ENCODE measurements at regions not wholly inside any gene's neighbourhood (a gene's known extent, or its start where the extent isn't known, plus 50 kb on each side); places are given as distances from the start of the nearest gene placed in this dataset.
A peak's percentile ranks its signal among the peaks of the same experiment; 100 is the strongest.
"Not testable (repeated sequence)": the region's sequence is repeated elsewhere in the genome, so short reads cannot be mapped to it uniquely, and the experiment has no call there.

GRCh38 chr15:53133255-53133850 lies 343.2 kb upstream of the ONECUT1 start:
- no peak for DNase-seq (ENCODE audit: low read depth in 2 of 3, low spot score in 1 of 3)

DNA sequence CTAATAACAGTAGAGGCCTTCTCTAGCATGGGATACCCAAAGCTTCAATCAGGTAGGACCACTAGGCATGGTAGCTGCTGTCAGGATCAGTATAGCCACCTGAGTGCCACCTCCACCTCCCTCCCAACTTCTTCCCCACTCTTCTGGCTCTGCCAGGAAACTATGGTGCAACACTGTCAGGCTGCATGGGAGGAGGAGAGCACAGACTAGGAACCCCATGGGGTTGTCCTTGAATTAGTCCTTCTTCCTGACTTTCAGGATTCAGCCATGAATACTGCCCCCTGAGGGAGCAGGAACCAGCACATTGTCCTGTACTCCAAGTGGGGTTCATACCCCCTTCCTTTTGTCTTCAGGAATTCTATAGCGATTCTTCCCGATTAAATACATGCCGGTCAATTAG lies 340.8 kb upstream of the ONECUT1 start:
- DNase-seq (ENCODE audit: low read depth in 2 of 3, low spot score in 1 of 3), result no peak

GRCh38 chr15:53129121-53129904 lies 339.2 kb upstream of the ONECUT1 start:
- no peak for DNase-seq (ENCODE audit: low read depth in 2 of 3, low spot score in 1 of 3)

DNA sequence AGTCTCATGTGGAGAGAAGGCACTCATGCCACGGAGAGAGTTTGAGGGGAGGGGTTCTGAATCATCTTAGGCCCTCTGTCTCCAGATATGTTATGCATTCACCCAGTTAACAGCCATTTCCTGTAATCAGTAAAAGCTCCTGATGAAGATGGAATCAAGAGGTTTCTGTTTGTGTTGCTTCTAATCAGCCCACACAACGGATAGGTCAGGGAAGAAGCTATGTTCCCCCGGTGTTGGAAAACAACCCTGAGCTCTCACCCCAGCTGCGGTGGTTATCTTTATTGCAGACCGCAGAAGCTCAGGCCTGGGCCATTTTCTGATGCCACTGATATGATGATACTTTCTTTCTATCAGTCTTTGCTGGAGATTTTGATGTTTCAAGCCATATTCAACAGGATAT lies 338.5 kb upstream of the ONECUT1 start:
- no peak for DNase-seq (ENCODE audit: low read depth in 2 of 3, low spot score in 1 of 3)

- no peak for DNase-seq (ENCODE audit: low read depth in 2 of 3, low spot score in 1 of 3)
These were observed 336.0 kb upstream of the ONECUT1 start for GRCh38 chr15:53126144-53126543.

GRCh38 chr15:53122818-53123217 lies 332.7 kb upstream of the ONECUT1 start:
- DNase-seq (ENCODE audit: low read depth in 2 of 3, low spot score in 1 of 3), result no peak

DNA sequence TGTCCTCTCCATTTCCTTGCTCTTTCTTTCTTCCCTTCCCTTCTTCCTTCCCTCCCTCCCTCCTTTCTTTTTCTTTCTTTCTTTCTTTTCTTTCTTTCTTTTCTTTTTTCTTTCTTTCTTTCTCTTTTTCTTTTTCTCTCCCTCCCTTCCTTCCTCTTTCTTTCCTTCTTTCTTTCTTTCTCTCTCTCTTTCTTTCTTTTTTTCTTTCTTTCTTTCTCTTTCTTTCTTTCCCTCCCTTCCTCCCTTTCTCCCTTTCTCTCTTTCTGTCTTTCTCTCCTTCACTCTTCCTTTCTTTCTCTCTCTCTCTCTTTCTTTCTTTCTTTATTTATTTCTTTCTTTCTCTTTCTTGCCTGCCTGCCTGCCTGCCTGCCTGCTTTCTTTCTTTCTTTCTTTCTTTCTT lies 326.8 kb upstream of the ONECUT1 start:
- not testable (repeated sequence) for DNase-seq (ENCODE audit: low read depth in 2 of 3, low spot score in 1 of 3)

- DNase-seq (ENCODE audit: low read depth in 2 of 3, low spot score in 1 of 3), result no peak
These were observed 326.0 kb upstream of the ONECUT1 start for GRCh38 chr15:53116169-53116568.

GRCh38 chr15:53115563-53115962 lies 325.4 kb upstream of the ONECUT1 start:
- no peak for DNase-seq (ENCODE audit: low read depth in 2 of 3, low spot score in 1 of 3)

DNA sequence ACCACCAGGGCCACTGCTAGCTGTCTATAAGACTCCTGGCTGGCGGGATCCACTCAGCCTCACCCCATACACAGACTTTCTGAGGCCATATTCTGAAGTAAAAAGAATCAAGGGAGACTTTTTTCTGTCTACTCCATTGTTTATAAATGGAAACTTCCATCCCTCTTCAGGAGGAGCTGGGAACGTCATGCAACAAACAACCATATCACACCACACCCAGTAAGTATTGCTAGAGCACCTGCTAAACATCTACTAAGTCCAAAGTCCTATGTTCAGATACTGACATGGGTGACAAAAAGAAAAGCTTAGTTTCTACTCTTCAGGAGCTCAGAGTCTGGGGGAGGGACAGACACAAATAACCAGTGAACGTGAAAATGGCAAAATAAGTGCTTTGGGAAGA lies 324.8 kb upstream of the ONECUT1 start:
- no peak for DNase-seq (ENCODE audit: low read depth in 2 of 3, low spot score in 1 of 3)

- no peak for DNase-seq (ENCODE audit: low read depth in 2 of 3, low spot score in 1 of 3)
These were observed 320.9 kb upstream of the ONECUT1 start for GRCh38 chr15:53110999-53111398.

DNA sequence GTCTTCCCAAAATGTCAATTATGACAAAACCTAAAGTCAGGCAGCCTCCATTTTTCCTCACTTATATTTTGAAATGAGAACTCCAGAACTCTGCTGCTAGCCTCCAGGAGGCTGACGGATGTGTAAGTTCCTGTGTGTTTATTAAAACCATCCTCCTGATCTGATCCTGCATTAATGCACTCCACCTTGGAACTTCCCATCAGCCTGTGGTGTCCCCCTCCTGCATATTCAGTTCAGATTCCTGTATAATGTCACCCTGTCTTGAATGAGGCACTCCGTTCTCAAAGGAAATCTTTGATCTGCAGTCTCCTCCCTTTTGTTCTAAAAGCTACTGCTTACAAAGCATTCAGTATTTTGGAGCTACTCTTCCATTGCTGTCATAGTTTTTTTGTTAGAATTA lies 318.2 kb upstream of the ONECUT1 start:
- no peak for DNase-seq (ENCODE audit: low read depth in 2 of 3, low spot score in 1 of 3)

GRCh38 chr15:53107855-53108254 lies 317.7 kb upstream of the ONECUT1 start:
- DNase-seq (ENCODE audit: low read depth in 2 of 3, low spot score in 1 of 3), result no peak

GRCh38 chr15:53106505-53107286 lies 316.6 kb upstream of the ONECUT1 start:
- DNase-seq (ENCODE audit: low read depth in 2 of 3, low spot score in 1 of 3), result no peak

- DNase-seq (ENCODE audit: low read depth in 2 of 3, low spot score in 1 of 3), result no peak
These were observed 312.3 kb upstream of the ONECUT1 start for GRCh38 chr15:53102483-53102882.

DNA sequence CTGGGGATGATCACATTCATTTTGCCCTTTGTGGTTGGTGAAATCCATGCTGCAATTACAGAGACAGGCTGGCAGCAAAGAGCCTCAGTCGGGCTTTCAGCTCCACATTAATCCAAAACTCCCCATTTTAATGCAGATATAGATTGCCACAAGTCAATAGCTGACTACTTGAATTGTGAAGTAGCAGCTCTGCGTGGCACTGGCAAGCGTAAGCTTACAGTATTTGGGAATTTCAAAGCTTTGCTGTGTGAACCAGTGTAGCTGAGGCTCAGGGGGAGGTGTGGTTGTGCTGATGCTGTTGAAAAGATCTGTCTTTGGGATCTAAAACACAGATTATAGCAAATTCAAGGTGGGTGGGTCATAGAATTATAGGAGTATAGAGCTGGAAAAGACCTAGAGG lies 290.3 kb upstream of the ONECUT1 start:
- DNase-seq (ENCODE audit: low read depth in 2 of 3, low spot score in 1 of 3), result no peak

GRCh38 chr15:53074221-53074620 lies 284.1 kb upstream of the ONECUT1 start:
- DNase-seq (ENCODE audit: low read depth in 2 of 3, low spot score in 1 of 3), result no peak

DNA sequence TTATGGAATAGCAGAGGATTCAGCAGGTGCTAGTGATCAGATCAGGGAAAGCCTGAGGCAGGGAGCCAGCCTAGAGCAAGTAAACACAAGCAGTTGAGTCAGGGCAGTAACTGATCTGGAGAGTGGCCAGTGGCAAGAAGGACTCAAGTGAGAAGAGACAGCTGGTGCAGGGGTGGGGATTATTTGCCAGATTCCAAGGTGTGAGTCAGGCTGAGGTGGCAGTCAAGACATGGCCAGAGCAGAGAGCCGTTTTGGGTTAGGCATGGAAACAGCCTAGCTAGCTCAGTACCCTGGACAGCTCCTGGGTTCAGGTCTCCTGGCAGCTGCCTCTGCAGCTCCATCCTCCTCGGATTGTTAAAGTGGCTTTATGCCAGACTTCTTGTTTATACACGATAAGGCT lies 281.9 kb upstream of the ONECUT1 start:
- DNase-seq (ENCODE audit: low read depth in 2 of 3, low spot score in 1 of 3), result peak in 2 of 3 donors; percentile 1 to 11

DNA sequence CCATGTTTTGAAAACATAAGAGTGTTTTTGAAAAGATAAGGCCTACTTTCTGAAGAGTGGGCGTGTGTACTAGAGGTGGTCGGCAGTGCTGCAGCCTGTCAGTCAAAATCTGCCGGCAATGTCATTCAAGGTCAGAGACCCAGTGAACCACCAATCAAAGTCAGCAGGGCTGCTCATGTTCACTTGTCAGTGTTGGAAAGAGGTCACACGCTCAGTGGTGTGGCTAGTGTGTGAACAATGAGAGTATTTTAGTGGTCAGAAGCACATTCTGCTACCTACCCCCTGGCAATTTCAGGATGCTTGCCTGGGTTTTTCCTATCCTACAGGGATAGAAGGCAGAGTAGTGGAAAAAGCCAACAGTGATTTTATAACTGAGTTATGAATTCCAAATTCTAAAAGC lies 278.5 kb upstream of the ONECUT1 start:
- no peak for DNase-seq (ENCODE audit: low read depth in 2 of 3, low spot score in 1 of 3)

GRCh38 chr15:53059273-53060043 lies 269.3 kb upstream of the ONECUT1 start:
- no peak for DNase-seq (ENCODE audit: low read depth in 2 of 3, low spot score in 1 of 3)

DNA sequence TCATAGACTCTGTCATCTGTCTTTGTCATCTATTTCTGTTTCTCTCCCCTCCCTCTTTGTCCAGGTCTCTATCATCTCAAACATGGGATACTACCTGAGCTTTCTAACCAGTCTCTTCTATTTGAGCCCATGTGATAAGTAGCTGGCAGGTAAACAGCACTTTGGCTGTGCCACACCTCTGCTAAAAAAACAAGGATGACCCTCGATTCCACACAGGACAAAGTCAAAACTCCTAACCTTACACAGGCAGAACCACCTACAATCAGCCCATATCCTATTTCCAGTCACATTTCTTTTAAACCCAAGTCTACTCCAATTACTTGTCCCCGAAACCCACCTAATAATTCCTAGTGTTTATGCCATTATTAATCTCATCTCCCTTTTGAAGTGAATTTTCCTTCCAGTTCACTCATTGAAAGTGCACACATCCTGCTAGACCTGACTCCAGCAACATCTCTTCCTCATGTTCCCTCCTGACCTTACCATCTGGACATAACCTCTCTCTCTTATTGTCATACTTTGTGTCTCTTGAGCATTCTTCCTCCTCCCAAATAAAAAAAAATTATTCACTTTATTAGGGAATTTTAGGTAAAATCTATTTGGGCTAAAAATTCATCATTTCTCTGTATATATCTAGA lies 256.1 kb upstream of the ONECUT1 start:
- no peak for DNase-seq (ENCODE audit: low read depth in 2 of 3, low spot score in 1 of 3)

Measured in stimulated activated CD4-positive, alpha-beta T cell treated with anti-CD3 and anti-CD28 coated beads, Interleukin-12 subunit alpha, Interleukin-12 subunit beta, amount 100 ng/mL, for 48 hours (primary cell).